22Rv1 (cell line): ENCODE measurements at regions not wholly inside any gene's neighbourhood (a gene's known extent, or its start where the extent isn't known, plus 50 kb on each side); places are given as distances from the start of the nearest gene placed in this dataset.

Source experiments
- H3K27ac ChIP-seq: fragments of 450-650 bp; 2 replicates; pipeline ENCODE4 v1.5.1; 2017
- CTCF ChIP-seq: fragments of 450-650 bp; IDR thresholded peaks from 2 replicates; pipeline ENCODE4 v1.5.1; 2017; ENCODE audit warnings: mild to moderate bottlenecking
- ZFX ChIP-seq: fragments of 450-650 bp; IDR thresholded peaks from 2 replicates; pipeline ENCODE4 v1.6.1; 2017; ENCODE audit warnings: antibody characterized with exemption, borderline replicate concordance

- TF ChIP-seq CTCF: no peak
- TF ChIP-seq ZFX: no peak
- H3K27ac ChIP-seq: no peak overlapping the region
These were observed 510.0 kb upstream of the ZEB2 start for GRCh38 chr2:145029873-145030272.

- H3K27ac ChIP-seq: no peak overlapping the region
- no peak for TF ChIP-seq CTCF
- no peak for TF ChIP-seq ZFX
These were observed 509.2 kb upstream of the ZEB2 start for GRCh38 chr2:145029081-145029480.

- H3K27ac ChIP-seq: no peak overlapping the region
- TF ChIP-seq ZFX (no peak), CTCF (no peak)
These were observed 508.4 kb upstream of the ZEB2 start for GRCh38 chr2:145028101-145028920.

- H3K27ac ChIP-seq: no peak overlapping the region
- TF ChIP-seq CTCF (no peak), ZFX (no peak)
These were observed 506.8 kb upstream of the ZEB2 start for GRCh38 chr2:145026456-145027455.

- H3K27ac ChIP-seq: no peak overlapping the region
- TF ChIP-seq ZFX: no peak
- no peak for TF ChIP-seq CTCF
These were observed 505.5 kb upstream of the ZEB2 start for GRCh38 chr2:145025382-145025781.

GRCh38 chr2:145023334-145023934 is 503.5 kb upstream of the ZEB2 start:
- H3K27ac ChIP-seq: no peak overlapping the region
- TF ChIP-seq ZFX (no peak), CTCF (no peak)
